ENCODE measurements at regions not wholly inside any gene's neighbourhood (a gene's known extent, or its start where the extent isn't known, plus 50 kb on each side); places are given as distances from the start of the nearest gene placed in this dataset.

DNA sequence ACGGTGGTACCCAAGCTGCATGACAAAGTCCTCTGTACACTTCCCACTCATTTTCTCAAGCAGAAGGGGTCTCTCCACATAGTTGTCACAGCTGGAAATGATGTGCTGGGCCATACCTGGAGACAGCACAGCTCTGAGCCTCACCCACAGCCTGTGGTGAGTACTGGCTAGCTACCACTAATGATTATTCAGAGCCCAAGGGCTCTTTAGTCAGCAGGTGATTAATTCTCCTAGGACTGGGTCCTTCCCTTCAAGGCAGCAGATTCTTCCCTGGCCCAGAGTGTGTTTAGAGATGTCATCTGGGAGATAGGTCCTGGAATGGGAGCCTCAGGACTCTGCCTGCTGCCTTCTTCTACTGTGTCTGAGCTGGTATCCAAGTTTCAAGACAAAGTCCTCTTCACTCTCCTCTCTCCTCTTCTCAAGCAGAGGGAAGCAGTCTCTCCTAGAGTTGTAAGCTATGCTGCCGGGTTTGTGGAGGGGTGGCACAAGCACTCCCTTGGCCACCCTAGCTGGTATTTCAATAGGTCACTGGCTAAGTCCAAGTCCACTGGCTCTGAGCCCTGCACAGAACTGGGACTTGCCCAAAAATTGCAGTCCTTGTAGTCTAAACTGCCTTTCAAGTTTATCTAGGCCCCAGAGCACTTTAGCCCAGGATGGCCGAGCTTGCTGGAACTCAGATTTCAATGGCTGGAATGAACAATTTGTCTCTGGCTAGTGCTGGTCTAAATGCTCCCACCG lies 49.8 kb upstream of the VGLL2 start:
- Histone ChIP-seq H2BK20ac (ENCODE audit: low read depth, low read length, poor library complexity, severe bottlenecking) (no peak overlapping the region), H2BK15ac (ENCODE audit: low read depth, low read length) (no peak overlapping the region), H3K79me1 (ENCODE audit: insufficient read depth, low read depth, low read length, poor library complexity, severe bottlenecking) (no peaks in the 10 kb centered on the region), H2BK5ac (ENCODE audit: insufficient read length, low read length) (no peak overlapping the region), H3K23ac (ENCODE audit: insufficient read length, low read depth, low read length) (no peak overlapping the region), H3T11ph (ENCODE audit: low read length) (no peak overlapping the region), H3K14ac (ENCODE audit: insufficient read depth, low read length) (no peak overlapping the region; the same call in 1 of the 2 replicates), H3K23me2 (ENCODE audit: insufficient read length, low read depth, low read length, poor library complexity, severe bottlenecking) (no peaks in the 10 kb centered on the region), H2BK120ac (ENCODE audit: low read depth, low read length, poor library complexity, severe bottlenecking) (no peak overlapping the region), H3K27me3 (ENCODE audit: insufficient read depth, low read length) (no peaks in the 10 kb centered on the region), H3K27ac (ENCODE audit: insufficient read length, low read depth, low read length) (no peak overlapping the region), H3K4me2 (ENCODE audit: insufficient read depth, insufficient read length, low read length) (no peak overlapping the region), H4K5ac (ENCODE audit: insufficient read length, low read depth, low read length) (no peak overlapping the region), H3K9ac (ENCODE audit: extremely low read depth, insufficient read length, low read length) (no peak overlapping the region), H3K18ac (ENCODE audit: insufficient read length, low read depth, low read length) (no peak overlapping the region), H2BK12ac (ENCODE audit: insufficient read length, low read depth, low read length) (no peak overlapping the region), H3K4ac (ENCODE audit: low read depth, low read length) (no peak overlapping the region), H3K4me1 (ENCODE audit: insufficient read depth, low read length) (no peaks in the 10 kb centered on the region), H4K8ac (replicated peaks; ENCODE audit: insufficient read length, low read depth, low read length) (no peak overlapping the region), H3K9me3 (ENCODE audit: control insufficient read depth, low read depth, low read length) (no peaks in the 10 kb centered on the region), H2AK5ac (ENCODE audit: insufficient read length, low read length) (no peak overlapping the region), H3K56ac (ENCODE audit: insufficient read length, low read depth, low read length) (no peak overlapping the region), H4K91ac (ENCODE audit: insufficient read length, low read depth, low read length) (no peak overlapping the region), H4K20me1 (ENCODE audit: control insufficient read depth, insufficient read depth, insufficient read length) (no peaks in the 10 kb centered on the region), H2AFZ (ENCODE audit: low read length) (no peak overlapping the region), H3K79me2 (ENCODE audit: insufficient read depth, low read length) (no peaks in the 10 kb centered on the region)
- Mint-ChIP-seq H3K27ac (no peak overlapping the region), H3K4me1 (no peaks in the 10 kb centered on the region), H3K4me3 (no peak overlapping the region), H3K9me3 (peaks cover 0 to 16% of the 10 kb centered on the region in 2 experiments; a peak in 2 of 5 replicates), H3K27me3 (ENCODE audit: low read depth) (no peaks in the 10 kb centered on the region; the same call in none of the 2 replicates), H3K36me3 (ENCODE audit: insufficient read depth in 1 of 3, low read depth in 3 of 3) (no peaks in the 10 kb centered on the region; a peak in 1 of 7 replicates)
- WGBS (ENCODE audit: extremely low coverage, insufficient read length, low lambda C conversion rate): no CpG with 5 or more reads among the region's 4 CpGs
- TF ChIP-seq, protein P1, sequence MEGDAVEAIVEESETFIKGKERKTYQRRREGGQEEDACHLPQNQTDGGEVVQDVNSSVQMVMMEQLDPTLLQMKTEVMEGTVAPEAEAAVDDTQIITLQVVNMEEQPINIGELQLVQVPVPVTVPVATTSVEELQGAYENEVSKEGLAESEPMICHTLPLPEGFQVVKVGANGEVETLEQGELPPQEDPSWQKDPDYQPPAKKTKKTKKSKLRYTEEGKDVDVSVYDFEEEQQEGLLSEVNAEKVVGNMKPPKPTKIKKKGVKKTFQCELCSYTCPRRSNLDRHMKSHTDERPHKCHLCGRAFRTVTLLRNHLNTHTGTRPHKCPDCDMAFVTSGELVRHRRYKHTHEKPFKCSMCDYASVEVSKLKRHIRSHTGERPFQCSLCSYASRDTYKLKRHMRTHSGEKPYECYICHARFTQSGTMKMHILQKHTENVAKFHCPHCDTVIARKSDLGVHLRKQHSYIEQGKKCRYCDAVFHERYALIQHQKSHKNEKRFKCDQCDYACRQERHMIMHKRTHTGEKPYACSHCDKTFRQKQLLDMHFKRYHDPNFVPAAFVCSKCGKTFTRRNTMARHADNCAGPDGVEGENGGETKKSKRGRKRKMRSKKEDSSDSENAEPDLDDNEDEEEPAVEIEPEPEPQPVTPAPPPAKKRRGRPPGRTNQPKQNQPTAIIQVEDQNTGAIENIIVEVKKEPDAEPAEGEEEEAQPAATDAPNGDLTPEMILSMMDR (conservative IDR thresholded peaks at IDR 0.05): no peak
- DNase-seq: no peak
